ENCODE measurements at regions not wholly inside any gene's neighbourhood (a gene's known extent, or its start where the extent isn't known, plus 50 kb on each side); places are given as distances from the start of the nearest gene placed in this dataset.

GRCh38 chr16:62586128-62586862 lies 550.1 kb upstream of the CDH8 start:
- TF ChIP-seq CEBPB (IDR thresholded peaks at IDR 0.05): no peak
- no peak for TF ChIP-seq TAF1 (IDR thresholded peaks at IDR 0.05; ENCODE audit: low read depth)
- no peak for TF ChIP-seq RAD21 (IDR thresholded peaks at IDR 0.05; ENCODE audit: low read depth)
- TF ChIP-seq, protein P1, sequence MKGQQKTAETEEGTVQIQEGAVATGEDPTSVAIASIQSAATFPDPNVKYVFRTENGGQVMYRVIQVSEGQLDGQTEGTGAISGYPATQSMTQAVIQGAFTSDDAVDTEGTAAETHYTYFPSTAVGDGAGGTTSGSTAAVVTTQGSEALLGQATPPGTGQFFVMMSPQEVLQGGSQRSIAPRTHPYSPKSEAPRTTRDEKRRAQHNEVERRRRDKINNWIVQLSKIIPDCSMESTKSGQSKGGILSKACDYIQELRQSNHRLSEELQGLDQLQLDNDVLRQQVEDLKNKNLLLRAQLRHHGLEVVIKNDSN (IDR thresholded peaks at IDR 0.05): no peak
- TF ChIP-seq EP300 (IDR thresholded peaks at IDR 0.05; ENCODE audit: borderline replicate concordance): no peak
- TF ChIP-seq YY1 (IDR thresholded peaks at IDR 0.05; ENCODE audit: low read depth): no peak
- TF ChIP-seq FOXM1 (IDR thresholded peaks at IDR 0.05; ENCODE audit: borderline replicate concordance, low read depth): no peak
- TF ChIP-seq ZBTB7A (IDR thresholded peaks at IDR 0.05; ENCODE audit: low read depth): no peak
- TF ChIP-seq CREB1 (IDR thresholded peaks at IDR 0.05; ENCODE audit: low read depth): no peak
- TF ChIP-seq, protein P2, sequence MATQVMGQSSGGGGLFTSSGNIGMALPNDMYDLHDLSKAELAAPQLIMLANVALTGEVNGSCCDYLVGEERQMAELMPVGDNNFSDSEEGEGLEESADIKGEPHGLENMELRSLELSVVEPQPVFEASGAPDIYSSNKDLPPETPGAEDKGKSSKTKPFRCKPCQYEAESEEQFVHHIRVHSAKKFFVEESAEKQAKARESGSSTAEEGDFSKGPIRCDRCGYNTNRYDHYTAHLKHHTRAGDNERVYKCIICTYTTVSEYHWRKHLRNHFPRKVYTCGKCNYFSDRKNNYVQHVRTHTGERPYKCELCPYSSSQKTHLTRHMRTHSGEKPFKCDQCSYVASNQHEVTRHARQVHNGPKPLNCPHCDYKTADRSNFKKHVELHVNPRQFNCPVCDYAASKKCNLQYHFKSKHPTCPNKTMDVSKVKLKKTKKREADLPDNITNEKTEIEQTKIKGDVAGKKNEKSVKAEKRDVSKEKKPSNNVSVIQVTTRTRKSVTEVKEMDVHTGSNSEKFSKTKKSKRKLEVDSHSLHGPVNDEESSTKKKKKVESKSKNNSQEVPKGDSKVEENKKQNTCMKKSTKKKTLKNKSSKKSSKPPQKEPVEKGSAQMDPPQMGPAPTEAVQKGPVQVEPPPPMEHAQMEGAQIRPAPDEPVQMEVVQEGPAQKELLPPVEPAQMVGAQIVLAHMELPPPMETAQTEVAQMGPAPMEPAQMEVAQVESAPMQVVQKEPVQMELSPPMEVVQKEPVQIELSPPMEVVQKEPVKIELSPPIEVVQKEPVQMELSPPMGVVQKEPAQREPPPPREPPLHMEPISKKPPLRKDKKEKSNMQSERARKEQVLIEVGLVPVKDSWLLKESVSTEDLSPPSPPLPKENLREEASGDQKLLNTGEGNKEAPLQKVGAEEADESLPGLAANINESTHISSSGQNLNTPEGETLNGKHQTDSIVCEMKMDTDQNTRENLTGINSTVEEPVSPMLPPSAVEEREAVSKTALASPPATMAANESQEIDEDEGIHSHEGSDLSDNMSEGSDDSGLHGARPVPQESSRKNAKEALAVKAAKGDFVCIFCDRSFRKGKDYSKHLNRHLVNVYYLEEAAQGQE (IDR thresholded peaks at IDR 0.05; ENCODE audit: low read depth): no peak
